ENCODE measurements at regions not wholly inside any gene's neighbourhood (a gene's known extent, or its start where the extent isn't known, plus 50 kb on each side); places are given as distances from the start of the nearest gene placed in this dataset.
"Not testable (repeated sequence)": the region's sequence is repeated elsewhere in the genome, so short reads cannot be mapped to it uniquely, and the experiment has no call there.

GRCh38 chr2:49616800-49617199 lies 462.5 kb upstream of the FSHR start:
- peak; percentile 42 for TF ChIP-seq CTCF (IDR thresholded peaks at IDR 0.05; ENCODE audit: control insufficient read depth, extremely low read depth, insufficient read depth)
- H3K4me3 ChIP-seq (ENCODE audit: low read depth, low read length), result no peak overlapping the region
- DNase-seq (ENCODE audit: low read depth), result peak; percentile 19

DNA sequence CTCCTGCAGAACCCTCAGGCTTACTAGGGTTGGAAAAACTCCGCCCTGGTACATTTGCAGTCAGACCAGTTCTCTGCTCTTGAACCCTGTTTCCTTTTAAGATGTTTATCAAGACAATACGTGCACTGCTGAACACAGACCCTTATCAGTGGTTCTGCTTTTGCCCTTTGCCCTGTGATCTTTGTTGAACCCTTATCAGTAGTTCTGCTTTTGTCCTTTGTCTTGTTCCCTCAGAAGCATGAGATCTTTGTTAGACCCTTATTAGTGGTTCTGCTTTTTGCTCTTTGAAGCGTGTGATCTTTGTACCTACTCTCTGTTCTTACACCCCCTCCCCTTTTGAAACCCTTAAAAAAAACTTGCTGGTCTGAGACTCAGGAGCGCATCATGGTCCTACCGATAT lies 457.5 kb upstream of the FSHR start:
- not testable (repeated sequence) for DNase-seq (ENCODE audit: low read depth); H3K4me3 ChIP-seq (ENCODE audit: low read depth, low read length)

DNA sequence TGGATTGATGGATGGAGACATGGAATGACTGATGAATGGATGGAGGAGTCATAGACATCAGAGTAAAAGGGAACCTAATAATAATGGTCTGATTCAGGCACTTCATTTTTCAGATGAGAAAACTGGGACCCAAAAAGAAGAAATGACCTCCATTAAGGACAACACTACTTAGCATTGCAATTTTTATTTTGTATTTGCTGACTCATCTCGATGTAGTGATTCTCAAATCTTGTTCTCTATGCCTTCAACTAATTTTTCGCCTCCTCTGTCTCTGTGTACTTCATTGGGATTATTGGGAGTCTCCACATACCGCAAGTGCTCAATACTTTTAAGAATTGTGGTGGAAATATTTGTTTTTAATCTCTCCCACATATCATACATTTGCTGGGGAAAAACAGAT lies 446.2 kb upstream of the FSHR start:
- no peak for DNase-seq (ENCODE audit: low read depth)
- TF ChIP-seq CTCF (IDR thresholded peaks at IDR 0.05; ENCODE audit: control insufficient read depth, extremely low read depth, insufficient read depth), result no peak
- no peak overlapping the region for H3K4me3 ChIP-seq (ENCODE audit: low read depth, low read length)

- no peak for TF ChIP-seq CTCF (IDR thresholded peaks at IDR 0.05; ENCODE audit: control insufficient read depth, extremely low read depth, insufficient read depth)
- no peak for DNase-seq (ENCODE audit: low read depth)
- H3K4me3 ChIP-seq (ENCODE audit: low read depth, low read length), result no peak overlapping the region
These were observed 443.9 kb upstream of the FSHR start for GRCh38 chr2:49598231-49598630.

DNA sequence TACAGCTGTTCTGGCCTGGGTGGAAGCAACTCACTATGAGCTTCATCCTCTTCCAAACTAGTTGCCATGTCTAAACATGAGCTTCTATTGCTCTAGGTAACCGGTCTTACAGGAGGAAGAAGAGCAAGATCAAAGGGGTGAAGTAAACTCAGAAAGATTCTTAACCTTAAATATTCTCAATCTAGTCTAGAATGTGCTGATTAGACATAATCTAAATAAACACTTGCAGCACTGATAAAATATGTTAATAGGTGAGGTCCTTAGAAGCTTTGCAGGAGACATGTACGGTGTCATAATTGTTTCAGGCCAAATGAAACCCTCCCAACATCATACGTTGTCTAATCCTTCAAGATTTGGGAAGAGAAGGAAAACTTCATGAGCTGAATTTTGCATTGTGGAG lies 431.6 kb upstream of the FSHR start:
- TF ChIP-seq CTCF (IDR thresholded peaks at IDR 0.05; ENCODE audit: control insufficient read depth, extremely low read depth, insufficient read depth), result no peak
- H3K4me3 ChIP-seq (ENCODE audit: low read depth, low read length), result no peak overlapping the region
- no peak for DNase-seq (ENCODE audit: low read depth)

- no peak overlapping the region for H3K4me3 ChIP-seq (ENCODE audit: low read depth, low read length)
- no peak for TF ChIP-seq CTCF (IDR thresholded peaks at IDR 0.05; ENCODE audit: control insufficient read depth, extremely low read depth, insufficient read depth)
- no peak for DNase-seq (ENCODE audit: low read depth)
These were observed 428.6 kb upstream of the FSHR start for GRCh38 chr2:49582946-49583345.

DNA sequence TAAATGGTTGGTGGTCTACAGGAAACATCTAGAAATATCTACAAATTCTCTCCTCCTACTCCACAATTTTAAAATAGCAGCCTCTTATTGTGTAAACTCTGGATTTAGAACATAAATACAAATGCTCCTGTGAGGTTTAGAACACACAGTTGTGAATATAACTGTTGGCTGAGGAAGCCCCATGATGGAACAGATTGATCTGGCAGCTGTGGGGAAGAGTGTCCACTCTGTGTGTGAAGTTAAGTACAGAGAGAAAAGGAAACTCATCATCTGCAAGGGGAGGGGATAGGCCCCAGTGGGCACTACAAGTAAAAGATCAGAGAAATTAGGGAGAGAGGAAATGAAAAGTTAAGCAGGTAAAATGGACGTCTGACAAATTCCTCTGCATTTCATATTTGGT lies 422.7 kb upstream of the FSHR start:
- no peak overlapping the region for H3K4me3 ChIP-seq (ENCODE audit: low read depth, low read length)
- DNase-seq (ENCODE audit: low read depth), result no peak
- TF ChIP-seq CTCF (IDR thresholded peaks at IDR 0.05; ENCODE audit: control insufficient read depth, extremely low read depth, insufficient read depth), result no peak

DNA sequence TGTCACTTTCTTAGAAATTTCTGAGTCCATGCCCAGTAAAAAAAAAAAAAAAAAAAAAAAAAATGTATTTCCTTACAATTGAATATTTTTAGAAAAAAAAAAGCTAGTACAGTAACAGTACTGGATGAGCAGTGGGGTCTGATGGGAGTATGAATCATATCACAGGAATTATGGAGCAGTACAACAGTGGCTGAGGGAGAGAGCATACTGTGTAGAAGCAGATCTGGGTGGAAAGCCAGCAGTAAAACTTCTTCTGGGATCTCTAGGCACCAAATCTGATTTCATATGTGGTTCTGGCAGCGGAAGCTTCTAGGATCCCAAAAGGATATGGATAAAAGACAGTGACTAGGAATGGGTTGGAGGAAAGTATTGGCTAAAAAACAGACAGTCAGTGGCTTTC lies 414.9 kb upstream of the FSHR start:
- no peak for DNase-seq (ENCODE audit: low read depth)
- no peak for TF ChIP-seq CTCF (IDR thresholded peaks at IDR 0.05; ENCODE audit: control insufficient read depth, extremely low read depth, insufficient read depth)
- no peak overlapping the region for H3K4me3 ChIP-seq (ENCODE audit: low read depth, low read length)

All from LNCaP clone FGC (cell line).